IMR-90 (cell line): ENCODE measurements at regions not wholly inside any gene's neighbourhood (a gene's known extent, or its start where the extent isn't known, plus 50 kb on each side); places are given as distances from the start of the nearest gene placed in this dataset.

ENCODE experiments used
- POLR2A ChIP-seq: IDR thresholded peaks from 2 replicates; pipeline ENCODE4 v1.6.1; 2012; ENCODE audit warnings: mild to moderate bottlenecking, low read depth, low read length
- USF2 ChIP-seq: fragments of 150-350 bp; IDR thresholded peaks from 2 replicates; pipeline ENCODE4 v1.6.1; 2017; ENCODE audit warnings: mild to moderate bottlenecking, antibody characterized with exemption, low read length, low read depth
- TF ChIP-seq, protein P1 (sequence below): conservative IDR thresholded peaks from 2 replicates; pipeline ENCODE4 v1.5.1; 2012; ENCODE audit warnings: mild to moderate bottlenecking, low read depth, low read length, improper control_type of control experiment

- TF ChIP-seq USF2 = no peak
- TF ChIP-seq, protein P1, sequence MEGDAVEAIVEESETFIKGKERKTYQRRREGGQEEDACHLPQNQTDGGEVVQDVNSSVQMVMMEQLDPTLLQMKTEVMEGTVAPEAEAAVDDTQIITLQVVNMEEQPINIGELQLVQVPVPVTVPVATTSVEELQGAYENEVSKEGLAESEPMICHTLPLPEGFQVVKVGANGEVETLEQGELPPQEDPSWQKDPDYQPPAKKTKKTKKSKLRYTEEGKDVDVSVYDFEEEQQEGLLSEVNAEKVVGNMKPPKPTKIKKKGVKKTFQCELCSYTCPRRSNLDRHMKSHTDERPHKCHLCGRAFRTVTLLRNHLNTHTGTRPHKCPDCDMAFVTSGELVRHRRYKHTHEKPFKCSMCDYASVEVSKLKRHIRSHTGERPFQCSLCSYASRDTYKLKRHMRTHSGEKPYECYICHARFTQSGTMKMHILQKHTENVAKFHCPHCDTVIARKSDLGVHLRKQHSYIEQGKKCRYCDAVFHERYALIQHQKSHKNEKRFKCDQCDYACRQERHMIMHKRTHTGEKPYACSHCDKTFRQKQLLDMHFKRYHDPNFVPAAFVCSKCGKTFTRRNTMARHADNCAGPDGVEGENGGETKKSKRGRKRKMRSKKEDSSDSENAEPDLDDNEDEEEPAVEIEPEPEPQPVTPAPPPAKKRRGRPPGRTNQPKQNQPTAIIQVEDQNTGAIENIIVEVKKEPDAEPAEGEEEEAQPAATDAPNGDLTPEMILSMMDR = no peak
- TF ChIP-seq POLR2A = no peak
Measured at GRCh38 chr19:27890206-27890605, 1322.7 kb downstream of the UQCRFS1 start.
